SK-N-SH (cell line): ENCODE measurements at regions not wholly inside any gene's neighbourhood (a gene's known extent, or its start where the extent isn't known, plus 50 kb on each side); places are given as distances from the start of the nearest gene placed in this dataset.

Experiments
- CHD2 ChIP-seq: fragments of 150-350 bp; IDR thresholded peaks from 2 replicates; pipeline ENCODE4 v1.6.1; 2018; ENCODE audit warnings: low read length; ENCODE audit not compliant: partially characterized antibody
- CTCF ChIP-seq: fragments of 200-600 bp; sonication (generic); IDR thresholded peaks from 2 replicates; pipeline ENCODE4 v1.6.1; 2017; ENCODE audit warnings: antibody characterized with exemption, mild to moderate bottlenecking, moderate library complexity
- EP300 ChIP-seq, 2 experiments: IDR thresholded peaks; 2 replicates each; pipeline versions ENCODE4 v1.4.0 to v1.6.1; 2012; ENCODE audit warnings: borderline replicate concordance in 1 of 2, low read depth in 1 of 2, low read length in 1 of 2
- EZH2phosphoT487 ChIP-seq: fragments of 200-600 bp; sonication (generic); IDR thresholded peaks from 2 replicates; pipeline ENCODE4 v1.6.1; 2017; ENCODE audit warnings: low read depth, mixed run types, mild to moderate bottlenecking, antibody characterized with exemption, moderate library complexity, borderline replicate concordance
- MAX ChIP-seq: IDR thresholded peaks from 2 replicates; pipeline ENCODE4 v1.4.0; 2012; ENCODE audit warnings: low read depth
- MXI1 ChIP-seq: IDR thresholded peaks from 2 replicates; pipeline ENCODE4 v1.6.1; 2012; ENCODE audit warnings: mild to moderate bottlenecking, low read depth, low read length, improper control_type of control experiment
- POLR2AphosphoS5 ChIP-seq: IDR thresholded peaks from 2 replicates; pipeline ENCODE4 v1.6.1; 2012; ENCODE audit warnings: low read depth, low read length
- RAD21 ChIP-seq: IDR thresholded peaks from 2 replicates; pipeline ENCODE4 v1.6.1; 2012; ENCODE audit warnings: mild to moderate bottlenecking, low read length
- RFX5 ChIP-seq: IDR thresholded peaks from 2 replicates; pipeline ENCODE4 v1.6.1; 2012; ENCODE audit warnings: mild to moderate bottlenecking, improper control_type of control experiment, low read length

GRCh38 chr16:88302666-88303065, 80.1 kb upstream of the ZNF469 start:
- no peak for TF ChIP-seq RFX5
- no peak for TF ChIP-seq CTCF
- TF ChIP-seq EZH2phosphoT487, result no peak
- no peak for TF ChIP-seq MAX
- no peak for TF ChIP-seq MXI1
- TF ChIP-seq CHD2, result no peak
- TF ChIP-seq EP300 (IDR thresholded peaks at IDR 0.05; ENCODE audit: borderline replicate concordance in 1 of 2, low read depth in 1 of 2, low read length in 1 of 2), result no peak
- TF ChIP-seq RAD21, result no peak
- no peak for TF ChIP-seq POLR2AphosphoS5
